ENCODE measurements at regions not wholly inside any gene's neighbourhood (a gene's known extent, or its start where the extent isn't known, plus 50 kb on each side); places are given as distances from the start of the nearest gene placed in this dataset.

- H3K9ac ChIP-seq = no peak overlapping the region
- no peaks in the 10 kb centered on the region for H3K9me3 ChIP-seq (ENCODE audit: low read depth)
- no peaks in the 10 kb centered on the region for H3K27me3 ChIP-seq
- no peak overlapping the region for H2AFZ ChIP-seq (replicated peaks)
- Mint-ChIP-seq H3K27ac (no peak overlapping the region), H3K4me3 (no peak overlapping the region), H3K4me1 (no peaks in the 10 kb centered on the region), H3K36me3 (peaks cover 2% of the 10 kb centered on the region), H3K27me3 (ENCODE audit: insufficient read depth, low read depth) (no peaks in the 10 kb centered on the region), H3K9me3 (peaks cover 14% of the 10 kb centered on the region)
- H3K4me1 ChIP-seq = no peaks in the 10 kb centered on the region
- no peaks in the 10 kb centered on the region for H3K79me2 ChIP-seq (ENCODE audit: low read depth)
- TF ChIP-seq EZH2 (IDR thresholded peaks at IDR 0.05) (no peak), EZH2phosphoT487 (IDR thresholded peaks at IDR 0.05) (no peak)
- TF ChIP-seq, protein P1, sequence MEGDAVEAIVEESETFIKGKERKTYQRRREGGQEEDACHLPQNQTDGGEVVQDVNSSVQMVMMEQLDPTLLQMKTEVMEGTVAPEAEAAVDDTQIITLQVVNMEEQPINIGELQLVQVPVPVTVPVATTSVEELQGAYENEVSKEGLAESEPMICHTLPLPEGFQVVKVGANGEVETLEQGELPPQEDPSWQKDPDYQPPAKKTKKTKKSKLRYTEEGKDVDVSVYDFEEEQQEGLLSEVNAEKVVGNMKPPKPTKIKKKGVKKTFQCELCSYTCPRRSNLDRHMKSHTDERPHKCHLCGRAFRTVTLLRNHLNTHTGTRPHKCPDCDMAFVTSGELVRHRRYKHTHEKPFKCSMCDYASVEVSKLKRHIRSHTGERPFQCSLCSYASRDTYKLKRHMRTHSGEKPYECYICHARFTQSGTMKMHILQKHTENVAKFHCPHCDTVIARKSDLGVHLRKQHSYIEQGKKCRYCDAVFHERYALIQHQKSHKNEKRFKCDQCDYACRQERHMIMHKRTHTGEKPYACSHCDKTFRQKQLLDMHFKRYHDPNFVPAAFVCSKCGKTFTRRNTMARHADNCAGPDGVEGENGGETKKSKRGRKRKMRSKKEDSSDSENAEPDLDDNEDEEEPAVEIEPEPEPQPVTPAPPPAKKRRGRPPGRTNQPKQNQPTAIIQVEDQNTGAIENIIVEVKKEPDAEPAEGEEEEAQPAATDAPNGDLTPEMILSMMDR (IDR thresholded peaks at IDR 0.05) = no peak
- H3K36me3 ChIP-seq = no peaks in the 10 kb centered on the region
- no peak overlapping the region for H3K27ac ChIP-seq
- no peak for DNase-seq (ENCODE audit: low spot score)
- no peak overlapping the region for H3K4me2 ChIP-seq
- no peaks in the 10 kb centered on the region for H3F3A ChIP-seq (ENCODE audit: low read depth)
- H3K4me3 ChIP-seq = no peak overlapping the region
- H4K20me1 ChIP-seq (ENCODE audit: low read depth) = no peaks in the 10 kb centered on the region
Observed at GRCh38 chr13:67474115-67474514, 244.0 kb upstream of the PCDH9 start.

DNA sequence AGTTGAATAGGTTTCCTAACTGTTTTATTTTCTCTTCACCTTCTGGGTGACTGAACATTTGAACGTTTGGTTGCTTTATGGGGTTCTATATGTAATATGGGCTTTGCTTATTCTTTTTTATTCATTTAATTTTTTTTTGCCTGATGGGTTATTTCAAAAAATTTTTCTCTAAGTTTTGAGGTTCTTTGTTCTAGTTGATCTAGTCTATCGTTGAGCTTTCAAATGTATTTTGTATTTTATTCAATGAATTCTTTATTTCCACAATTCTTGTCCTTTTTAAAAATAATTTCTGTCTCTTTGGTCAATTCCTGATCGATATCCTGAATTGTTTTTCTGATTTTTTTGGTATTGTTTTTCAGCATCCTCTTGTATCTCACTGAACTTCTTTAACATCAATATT lies 239.5 kb upstream of the PCDH9 start:
- peaks cover 20% of the 10 kb centered on the region for H3K9me3 Mint-ChIP-seq
- no peak overlapping the region for H3K27ac ChIP-seq

GRCh38 chr13:67466569-67466968 lies 236.4 kb upstream of the PCDH9 start:
- no peak overlapping the region for H3K27ac ChIP-seq
- no peaks in the 10 kb centered on the region for H3K36me3 ChIP-seq
- TF ChIP-seq, protein P1 (IDR thresholded peaks at IDR 0.05) = no peak
- TF ChIP-seq EZH2phosphoT487 (IDR thresholded peaks at IDR 0.05) (no peak), EZH2 (IDR thresholded peaks at IDR 0.05) (no peak)
- H3K27ac Mint-ChIP-seq = no peak overlapping the region
- peaks cover 19% of the 10 kb centered on the region for H3K9me3 Mint-ChIP-seq
- no peaks in the 10 kb centered on the region for H3K27me3 Mint-ChIP-seq (ENCODE audit: insufficient read depth, low read depth)
- H2AFZ ChIP-seq (replicated peaks) = no peak overlapping the region
- no peak for DNase-seq (ENCODE audit: low spot score)
- H3K27me3 ChIP-seq = no peaks in the 10 kb centered on the region
- H3K4me2 ChIP-seq = no peak overlapping the region
- H3K9me3 ChIP-seq (ENCODE audit: low read depth) = no peaks in the 10 kb centered on the region
- peaks cover 1% of the 10 kb centered on the region for H3K36me3 Mint-ChIP-seq
- no peaks in the 10 kb centered on the region for H4K20me1 ChIP-seq (ENCODE audit: low read depth)
- no peaks in the 10 kb centered on the region for H3F3A ChIP-seq (ENCODE audit: low read depth)
- no peak overlapping the region for H3K9ac ChIP-seq
- no peaks in the 10 kb centered on the region for H3K79me2 ChIP-seq (ENCODE audit: low read depth)
- no peak overlapping the region for H3K4me3 Mint-ChIP-seq
- no peaks in the 10 kb centered on the region for H3K4me1 ChIP-seq
- H3K4me1 Mint-ChIP-seq = no peaks in the 10 kb centered on the region
- no peak overlapping the region for H3K4me3 ChIP-seq

More for the DNA sequence above, 239.5 kb upstream of the PCDH9 start:
- Histone ChIP-seq H4K20me1 (ENCODE audit: low read depth) (no peaks in the 10 kb centered on the region), H3K27me3 (no peaks in the 10 kb centered on the region), H3K4me2 (no peak overlapping the region), H3K79me2 (ENCODE audit: low read depth) (no peaks in the 10 kb centered on the region), H2AFZ (replicated peaks) (no peak overlapping the region), H3K36me3 (no peaks in the 10 kb centered on the region), H3K4me3 (no peak overlapping the region), H3K4me1 (no peaks in the 10 kb centered on the region), H3F3A (ENCODE audit: low read depth) (no peaks in the 10 kb centered on the region), H3K9me3 (ENCODE audit: low read depth) (no peaks in the 10 kb centered on the region), H3K9ac (no peak overlapping the region)
- DNase-seq (ENCODE audit: low spot score) = no peak
- no peak for TF ChIP-seq EZH2phosphoT487 (IDR thresholded peaks at IDR 0.05)
- TF ChIP-seq, protein P1 (IDR thresholded peaks at IDR 0.05) = no peak
- no peak for TF ChIP-seq EZH2 (IDR thresholded peaks at IDR 0.05)
- Mint-ChIP-seq H3K4me1 (no peaks in the 10 kb centered on the region), H3K27ac (no peak overlapping the region), H3K36me3 (peaks cover 2% of the 10 kb centered on the region), H3K27me3 (ENCODE audit: insufficient read depth, low read depth) (no peaks in the 10 kb centered on the region), H3K4me3 (no peak overlapping the region)

Measured in neural progenitor cell (in vitro differentiated cells).